Prostate gland (tissue), 2 donors: ENCODE measurements at regions not wholly inside any gene's neighbourhood (a gene's known extent, or its start where the extent isn't known, plus 50 kb on each side); places are given as distances from the start of the nearest gene placed in this dataset.

Source experiments
- POLR2A ChIP-seq: fragments of 450-650 bp; IDR thresholded peaks from one replicate; pipeline ENCODE4 v1.6.1; 2016; ENCODE audit warnings: antibody characterized with exemption, mild to moderate bottlenecking
- POLR2AphosphoS5 ChIP-seq: sonication (generic); formaldehyde crosslinking; IDR thresholded peaks from one replicate; pipeline ENCODE4 v1.6.1; 2017; ENCODE audit warnings: antibody characterized with exemption
- TF ChIP-seq, protein P1 (sequence below), 4 experiments: fragments of 200-600 bp in 2 of 4; fragments of 450-650 bp in 2 of 4; sonication (generic) in 2 of 4; IDR thresholded peaks; 1 replicate in 3 of 4; 2 replicates in 1 of 4; pipeline ENCODE4 v1.5.1; 2016 to 2019; ENCODE audit warnings: antibody characterized with exemption in 4 of 4, mild to moderate bottlenecking in 2 of 4, moderate library complexity in 2 of 4

DNA sequence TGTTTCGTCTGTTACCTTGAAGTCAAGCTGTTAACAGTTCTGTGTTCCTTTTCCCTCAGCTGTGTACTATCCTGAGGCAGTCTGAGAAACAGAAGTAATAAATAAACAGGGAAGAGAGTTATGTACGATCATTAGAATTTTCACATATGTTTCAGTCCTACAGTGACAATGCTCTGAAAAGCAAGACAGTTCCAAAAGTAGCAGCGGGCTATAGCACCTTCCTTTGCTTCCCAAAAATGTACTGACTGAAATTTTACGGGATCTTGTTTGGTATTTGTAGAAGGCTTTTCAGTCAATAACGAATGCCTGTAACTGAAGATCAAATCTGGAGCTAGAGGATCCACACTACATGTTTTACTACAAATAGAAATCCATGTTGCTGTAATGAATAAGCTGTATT, 428.1 kb downstream of the PYDC2 start:
- TF ChIP-seq, protein P1, sequence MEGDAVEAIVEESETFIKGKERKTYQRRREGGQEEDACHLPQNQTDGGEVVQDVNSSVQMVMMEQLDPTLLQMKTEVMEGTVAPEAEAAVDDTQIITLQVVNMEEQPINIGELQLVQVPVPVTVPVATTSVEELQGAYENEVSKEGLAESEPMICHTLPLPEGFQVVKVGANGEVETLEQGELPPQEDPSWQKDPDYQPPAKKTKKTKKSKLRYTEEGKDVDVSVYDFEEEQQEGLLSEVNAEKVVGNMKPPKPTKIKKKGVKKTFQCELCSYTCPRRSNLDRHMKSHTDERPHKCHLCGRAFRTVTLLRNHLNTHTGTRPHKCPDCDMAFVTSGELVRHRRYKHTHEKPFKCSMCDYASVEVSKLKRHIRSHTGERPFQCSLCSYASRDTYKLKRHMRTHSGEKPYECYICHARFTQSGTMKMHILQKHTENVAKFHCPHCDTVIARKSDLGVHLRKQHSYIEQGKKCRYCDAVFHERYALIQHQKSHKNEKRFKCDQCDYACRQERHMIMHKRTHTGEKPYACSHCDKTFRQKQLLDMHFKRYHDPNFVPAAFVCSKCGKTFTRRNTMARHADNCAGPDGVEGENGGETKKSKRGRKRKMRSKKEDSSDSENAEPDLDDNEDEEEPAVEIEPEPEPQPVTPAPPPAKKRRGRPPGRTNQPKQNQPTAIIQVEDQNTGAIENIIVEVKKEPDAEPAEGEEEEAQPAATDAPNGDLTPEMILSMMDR (IDR thresholded peaks at IDR 0.05): no peak
- TF ChIP-seq POLR2AphosphoS5: no peak
- TF ChIP-seq POLR2A: no peak
